ENCODE measurements at regions not wholly inside any gene's neighbourhood (a gene's known extent, or its start where the extent isn't known, plus 50 kb on each side); places are given as distances from the start of the nearest gene placed in this dataset.
A peak's percentile ranks its signal among the peaks of the same experiment; 100 is the strongest.

DNA sequence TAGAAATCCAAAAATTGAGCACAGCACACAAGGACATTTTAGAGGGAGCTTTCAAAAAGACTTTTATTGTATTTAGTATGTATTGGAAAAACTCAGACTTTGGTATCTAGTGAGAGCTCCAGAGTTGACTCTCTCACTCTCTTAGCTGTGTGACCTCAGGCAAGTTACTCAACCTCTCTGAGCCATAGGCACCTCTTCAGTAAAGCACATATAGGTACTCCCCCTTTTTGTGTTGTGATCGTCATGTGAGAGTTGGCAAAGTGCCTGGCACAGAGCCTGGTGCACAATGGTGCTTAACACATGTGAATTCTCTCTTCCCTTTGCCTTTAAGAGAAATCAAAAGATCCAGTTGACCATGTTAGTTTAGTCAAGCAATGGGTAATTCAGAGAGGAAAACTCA, 186.2 kb downstream of the TMEM38B start:
- H3K36me3 ChIP-seq: no peaks in the 10 kb centered on the region
- no peaks in the 10 kb centered on the region for H3K9me3 ChIP-seq
- WGBS, 2 donors: 33 to 40% methylated on average over 1 of the region's 1 CpG
- H3K27ac ChIP-seq: no peak overlapping the region
- no peaks in the 10 kb centered on the region for H3K4me1 ChIP-seq
- no peaks in the 10 kb centered on the region for H3K27me3 ChIP-seq
- DNase-seq (ENCODE audit: low spot score in 2 of 2): no peak
- TF ChIP-seq POLR2A (IDR thresholded peaks at IDR 0.05): no peak
- TF ChIP-seq, protein P1, sequence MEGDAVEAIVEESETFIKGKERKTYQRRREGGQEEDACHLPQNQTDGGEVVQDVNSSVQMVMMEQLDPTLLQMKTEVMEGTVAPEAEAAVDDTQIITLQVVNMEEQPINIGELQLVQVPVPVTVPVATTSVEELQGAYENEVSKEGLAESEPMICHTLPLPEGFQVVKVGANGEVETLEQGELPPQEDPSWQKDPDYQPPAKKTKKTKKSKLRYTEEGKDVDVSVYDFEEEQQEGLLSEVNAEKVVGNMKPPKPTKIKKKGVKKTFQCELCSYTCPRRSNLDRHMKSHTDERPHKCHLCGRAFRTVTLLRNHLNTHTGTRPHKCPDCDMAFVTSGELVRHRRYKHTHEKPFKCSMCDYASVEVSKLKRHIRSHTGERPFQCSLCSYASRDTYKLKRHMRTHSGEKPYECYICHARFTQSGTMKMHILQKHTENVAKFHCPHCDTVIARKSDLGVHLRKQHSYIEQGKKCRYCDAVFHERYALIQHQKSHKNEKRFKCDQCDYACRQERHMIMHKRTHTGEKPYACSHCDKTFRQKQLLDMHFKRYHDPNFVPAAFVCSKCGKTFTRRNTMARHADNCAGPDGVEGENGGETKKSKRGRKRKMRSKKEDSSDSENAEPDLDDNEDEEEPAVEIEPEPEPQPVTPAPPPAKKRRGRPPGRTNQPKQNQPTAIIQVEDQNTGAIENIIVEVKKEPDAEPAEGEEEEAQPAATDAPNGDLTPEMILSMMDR (IDR thresholded peaks at IDR 0.05): no peak
- no peak for TF ChIP-seq EP300 (IDR thresholded peaks at IDR 0.05)
- H3K4me3 ChIP-seq: no peak overlapping the region

DNA sequence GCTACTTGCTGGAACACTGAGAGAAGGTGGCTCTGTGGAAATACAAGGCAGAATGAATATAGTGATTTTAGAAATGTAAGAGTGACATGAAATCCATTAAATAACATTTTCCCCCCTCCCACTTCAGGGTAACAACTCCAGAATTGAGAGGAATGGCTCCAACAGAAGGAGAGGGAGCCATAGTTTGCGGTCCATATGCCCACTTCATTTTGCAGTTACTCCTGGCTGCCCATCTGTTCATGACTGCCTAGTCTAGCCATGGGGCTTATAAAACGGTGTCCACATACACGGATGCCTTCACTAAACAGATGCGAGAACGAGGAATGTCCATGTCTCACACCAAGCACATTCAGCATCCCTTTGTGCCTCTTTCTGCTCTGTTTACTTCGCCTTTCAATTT, 186.7 kb downstream of the TMEM38B start:
- peaks cover 0 to 2% (median 0%) of the 10 kb centered on the region in 4 donors for H3K4me1 ChIP-seq
- H3K36me3 ChIP-seq: no peaks in the 10 kb centered on the region
- 81 to 83% methylated on average over 6 of the region's 6 CpGs for WGBS, 2 donors

DNA sequence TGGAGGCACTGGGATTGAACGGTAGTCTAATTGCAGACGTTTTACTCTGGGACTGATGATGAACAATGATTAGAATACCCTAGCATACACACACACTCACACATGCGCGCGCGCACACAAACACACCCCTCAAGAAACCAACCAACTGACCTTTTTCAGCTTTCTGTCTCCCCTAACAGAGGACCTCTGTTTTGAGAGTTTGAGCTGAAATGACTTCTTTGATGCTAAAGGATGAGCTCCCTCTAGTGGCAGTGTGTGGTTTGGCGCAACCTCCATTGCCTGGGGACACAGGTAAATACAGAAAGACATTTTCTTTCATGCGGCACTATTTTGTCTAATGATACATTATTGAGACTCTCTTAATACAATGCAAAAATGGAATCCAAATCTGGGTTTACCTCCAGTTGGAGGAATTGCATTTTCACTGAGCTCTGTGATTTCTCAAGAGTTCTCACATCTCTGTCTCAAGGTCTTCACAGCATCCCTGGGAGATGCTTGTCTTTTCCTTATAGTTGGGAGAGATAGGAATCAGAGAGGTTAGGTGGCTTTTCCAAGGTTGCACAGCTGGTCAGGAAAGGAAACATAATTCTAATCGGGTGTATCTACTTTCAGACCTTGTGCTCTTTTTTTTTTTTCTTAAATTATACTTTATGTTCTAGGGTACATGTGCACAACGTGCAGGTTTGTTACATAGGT, 187.5 kb downstream of the TMEM38B start:
- 29 to 32% methylated on average over 10 of the region's 10 CpGs for WGBS, 2 donors
- Histone ChIP-seq H3K9me3 (no peaks in the 10 kb centered on the region), H3K36me3 (no peaks in the 10 kb centered on the region), H3K27ac (no peak overlapping the region), H3K4me1 (peaks cover 0 to 5% (median 0%) of the 10 kb centered on the region in 4 donors), H3K4me3 (no peak overlapping the region), H3K27me3 (no peaks in the 10 kb centered on the region)
- peak; percentile 53 to 73 for DNase-seq (ENCODE audit: low spot score in 2 of 2)
- TF ChIP-seq, protein P1 (IDR thresholded peaks at IDR 0.05): peak; percentile 48 to 78 (median 68)
- TF ChIP-seq POLR2A (IDR thresholded peaks at IDR 0.05) (no peak), EP300 (IDR thresholded peaks at IDR 0.05) (no peak)

More for the DNA sequence above, 186.7 kb downstream of the TMEM38B start:
- TF ChIP-seq, protein P1 (IDR thresholded peaks at IDR 0.05): no peak
- TF ChIP-seq EP300 (IDR thresholded peaks at IDR 0.05) (no peak), POLR2A (IDR thresholded peaks at IDR 0.05) (no peak)
- H3K9me3 ChIP-seq: no peaks in the 10 kb centered on the region
- H3K4me3 ChIP-seq: no peak overlapping the region
- H3K27me3 ChIP-seq: no peaks in the 10 kb centered on the region
- no peak overlapping the region for H3K27ac ChIP-seq
- DNase-seq (ENCODE audit: low spot score in 2 of 2): no peak

DNA sequence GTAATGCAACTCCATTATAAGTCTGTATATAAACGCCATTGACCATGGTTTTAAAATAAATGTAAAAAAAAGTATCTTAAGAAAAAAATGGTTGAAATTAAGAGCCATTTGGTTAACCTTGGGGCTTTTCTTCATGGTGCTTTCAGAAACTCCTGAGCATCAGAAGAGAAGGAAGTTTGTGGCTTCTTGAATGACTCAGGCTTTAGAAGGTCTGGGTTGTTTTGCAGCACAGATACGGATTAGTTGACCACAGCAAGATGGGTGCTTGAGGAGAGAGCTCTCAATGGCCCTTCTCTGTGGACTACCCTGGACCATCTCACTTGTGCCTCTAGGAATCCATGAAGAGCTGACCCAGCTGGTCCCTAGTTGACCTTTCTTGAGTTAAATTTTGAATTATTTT, 189.5 kb downstream of the TMEM38B start:
- no peak overlapping the region for H3K4me3 ChIP-seq
- DNase-seq (ENCODE audit: low spot score in 2 of 2): no peak

DNA sequence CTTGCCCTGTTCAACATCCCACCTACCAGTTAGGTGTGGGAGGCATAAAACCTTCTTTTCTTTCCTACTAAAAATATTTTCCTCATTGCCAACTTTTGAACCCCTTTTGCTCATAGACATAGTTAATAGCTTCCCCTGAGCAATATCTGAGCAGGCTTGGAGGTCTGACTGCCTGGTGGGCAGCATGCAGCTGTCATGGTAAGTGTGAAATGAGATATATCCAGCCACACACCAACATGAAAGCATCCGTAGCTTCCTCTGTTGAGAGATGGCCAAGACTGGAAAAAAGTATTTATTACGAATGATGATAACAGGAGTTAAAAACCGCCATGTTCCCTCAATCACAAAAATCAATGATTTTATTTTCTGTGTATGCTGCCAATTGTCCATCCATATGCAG, 190.1 kb downstream of the TMEM38B start:
- DNase-seq (ENCODE audit: low spot score in 2 of 2): no peak

More for the DNA sequence above, 189.5 kb downstream of the TMEM38B start:
- peaks cover 0 to 5% (median 0%) of the 10 kb centered on the region in 4 donors for H3K4me1 ChIP-seq
- no peak overlapping the region for H3K27ac ChIP-seq
- H3K27me3 ChIP-seq: no peaks in the 10 kb centered on the region
- H3K36me3 ChIP-seq: no peaks in the 10 kb centered on the region
- WGBS, 2 donors: 65 to 83% methylated on average over 2 of the region's 2 CpGs
- no peak for TF ChIP-seq POLR2A (IDR thresholded peaks at IDR 0.05)
- no peak for TF ChIP-seq EP300 (IDR thresholded peaks at IDR 0.05)
- TF ChIP-seq, protein P1 (IDR thresholded peaks at IDR 0.05): no peak
- no peaks in the 10 kb centered on the region for H3K9me3 ChIP-seq

More for the DNA sequence above, 190.1 kb downstream of the TMEM38B start:
- WGBS, 2 donors: 81 to 93% methylated on average over 3 of the region's 3 CpGs
- Histone ChIP-seq H3K4me3 (no peak overlapping the region), H3K9me3 (no peaks in the 10 kb centered on the region), H3K36me3 (no peaks in the 10 kb centered on the region), H3K27ac (no peak overlapping the region), H3K27me3 (no peaks in the 10 kb centered on the region), H3K4me1 (peaks cover 0 to 5% (median 0%) of the 10 kb centered on the region in 4 donors)
- TF ChIP-seq POLR2A (IDR thresholded peaks at IDR 0.05): no peak
- TF ChIP-seq, protein P1 (IDR thresholded peaks at IDR 0.05): no peak
- TF ChIP-seq EP300 (IDR thresholded peaks at IDR 0.05): no peak
